ENCODE measurements at regions not wholly inside any gene's neighbourhood (a gene's known extent, or its start where the extent isn't known, plus 50 kb on each side); places are given as distances from the start of the nearest gene placed in this dataset.

DNA sequence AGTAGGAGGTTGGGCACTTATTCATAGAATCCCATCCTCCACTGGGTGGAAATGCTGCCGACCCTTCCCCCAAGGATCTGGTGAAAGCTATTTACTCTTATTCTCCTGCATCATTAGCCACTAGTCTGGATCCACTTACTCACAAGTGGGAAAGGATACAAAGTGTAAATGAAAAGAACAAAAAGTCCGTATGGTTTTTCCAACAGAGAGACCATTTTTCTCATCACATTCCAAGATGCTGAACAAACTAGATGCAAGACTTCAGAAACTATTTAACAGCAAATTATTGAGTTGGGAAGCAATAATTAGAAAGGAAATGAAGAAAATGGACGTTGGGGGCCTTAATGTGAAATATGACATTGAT lies 242.4 kb upstream of the GLI3 start:
- H3K27ac ChIP-seq (ENCODE audit: low read depth, low read length), result no peak overlapping the region
- H3K14ac ChIP-seq (ENCODE audit: insufficient read length), result no peak overlapping the region
- POLR2A ChIA-PET (ENCODE audit: partially characterized antibody), result no interaction called here

More for the DNA sequence above, 242.4 kb upstream of the GLI3 start:
- H3K4ac ChIP-seq (replicated peaks; ENCODE audit: insufficient read length, low read depth, low read length), result no peak overlapping the region
- no peak overlapping the region for H3K9ac ChIP-seq (replicated peaks in 1 of 4; ENCODE audit: extremely low read depth in 1 of 4, low read depth in 3 of 4, low read length in 3 of 4)
- WGBS, 2 experiments (ENCODE audit: extremely low coverage in 1 of 2, insufficient coverage in 1 of 2, insufficient read length in 1 of 2, insufficient replicate concordance in 2 of 2, low coverage in 1 of 2, low lambda C conversion rate in 2 of 2, missing lambda C conversion rate in 1 of 2), result 91% methylated on average over 3 of the region's 3 CpGs; no CpG with 5 or more reads in 1 of the 2 experiments
- DNase-seq (ENCODE audit: low read depth in 1 of 2, low spot score in 2 of 2) (no peak), FAIRE-seq (no peak)
- H2BK120ac ChIP-seq (replicated peaks; ENCODE audit: low read depth, low read length), result no peak overlapping the region
- no peak overlapping the region for H2AK5ac ChIP-seq (ENCODE audit: low read depth, low read length)
- H3K4me3 ChIP-seq (ENCODE audit: extremely low read depth in 1 of 4, insufficient read depth in 2 of 4, low read depth in 3 of 4, low read length in 4 of 4), result no peak overlapping the region
- no peak overlapping the region for H2AFZ ChIP-seq (ENCODE audit: low read length)
- H3K4me1 ChIP-seq (replicated peaks in 1 of 4; ENCODE audit: control insufficient read depth in 3 of 4, insufficient read depth in 4 of 4, low read length in 3 of 4), result peaks cover 0 to 3% (median 0%) of the 10 kb centered on the region in 4 experiments; a peak in 2 of 7 replicates
- no peaks in the 10 kb centered on the region for H4K20me1 ChIP-seq (replicated peaks in 1 of 2; ENCODE audit: control insufficient read depth in 1 of 2, insufficient read depth in 2 of 2, low read length in 2 of 2)
- CTCF ChIA-PET (ENCODE audit: partially characterized antibody), result no interaction called here
- H3K23me2 ChIP-seq (ENCODE audit: low read depth, low read length), result no peaks in the 10 kb centered on the region
- no peaks in the 10 kb centered on the region; a peak in 1 of 8 replicates for H3K36me3 ChIP-seq (ENCODE audit: control insufficient read depth in 2 of 4, insufficient read depth in 4 of 4, low read length in 3 of 4)
- no peak overlapping the region for H4K5ac ChIP-seq (ENCODE audit: insufficient read length, low read depth, low read length)
- TF ChIP-seq SIN3A (conservative IDR thresholded peaks at IDR 0.05 in 1 of 2, IDR thresholded peaks at IDR 0.05 in 1 of 2; ENCODE audit: low read depth in 1 of 2, low read length in 2 of 2) (no peak), CTBP2 (IDR thresholded peaks at IDR 0.05; ENCODE audit: borderline replicate concordance, insufficient read depth, insufficient read length, low read length) (no peak), GTF2F1 (IDR thresholded peaks at IDR 0.05; ENCODE audit: borderline replicate concordance, low read depth, low read length) (no peak), CHD2 (IDR thresholded peaks at IDR 0.05; ENCODE audit: low read length) (no peak), GABPA (IDR thresholded peaks at IDR 0.05; ENCODE audit: borderline replicate concordance, insufficient read depth, low read length) (no peak)
- TF ChIP-seq, protein P1, sequence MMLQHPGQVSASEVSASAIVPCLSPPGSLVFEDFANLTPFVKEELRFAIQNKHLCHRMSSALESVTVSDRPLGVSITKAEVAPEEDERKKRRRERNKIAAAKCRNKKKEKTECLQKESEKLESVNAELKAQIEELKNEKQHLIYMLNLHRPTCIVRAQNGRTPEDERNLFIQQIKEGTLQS (IDR thresholded peaks at IDR 0.05; ENCODE audit: insufficient read depth, low read depth, low read length), result no peak
- H4K8ac ChIP-seq (ENCODE audit: extremely low read depth, insufficient read depth, low read length), result no peak overlapping the region
- no peaks in the 10 kb centered on the region for H3K79me1 ChIP-seq (ENCODE audit: low read depth, low read length)
- H2BK20ac ChIP-seq (ENCODE audit: low read length), result no peak overlapping the region
- no peak overlapping the region for H3K4me2 ChIP-seq (ENCODE audit: insufficient read depth in 1 of 2, low read depth in 2 of 2, low read length in 2 of 2)
- H3K56ac ChIP-seq (replicated peaks; ENCODE audit: insufficient read length, low read depth, low read length), result no peak overlapping the region
- H3K23ac ChIP-seq (ENCODE audit: insufficient read length), result no peak overlapping the region
- no peaks in the 10 kb centered on the region for H3K79me2 ChIP-seq (ENCODE audit: control insufficient read depth in 1 of 2, insufficient read depth in 2 of 2, low read length in 2 of 2)
- H4K91ac ChIP-seq (replicated peaks; ENCODE audit: insufficient read length, low read length), result no peak overlapping the region
- H3K27me3 ChIP-seq (replicated peaks in 1 of 4; ENCODE audit: control insufficient read depth in 3 of 4, extremely low read depth in 1 of 4, insufficient read depth in 3 of 4, low read length in 3 of 4), result no peaks in the 10 kb centered on the region
- H2BK15ac ChIP-seq (ENCODE audit: low read length), result no peak overlapping the region
- H3K9me3 ChIP-seq (ENCODE audit: insufficient read depth in 2 of 2, low read depth in 1 of 2, low read length in 1 of 2), result no peaks in the 10 kb centered on the region
- no peak overlapping the region for H2BK5ac ChIP-seq (ENCODE audit: low read depth, low read length)
- H3K18ac ChIP-seq (ENCODE audit: extremely low read depth, low read length), result no peak overlapping the region
- no peak overlapping the region for H2BK12ac ChIP-seq (ENCODE audit: low read depth, low read length)

Measured in H1 (cell line).